A673 (cell line): ENCODE measurements at regions not wholly inside any gene's neighbourhood (a gene's known extent, or its start where the extent isn't known, plus 50 kb on each side); places are given as distances from the start of the nearest gene placed in this dataset.

Experiments
- BruUV-seq: library from RNA; stranded (reverse); fragments of 400-500 nt; replicated peaks from 2 replicates; lab custom pipeline; 2021; lab: Mats Ljungman, UMichigan
- CTCF ChIA-PET: fragments of 300-600 bp; sonication (Branson Sonifier 250); formaldehyde crosslinking; loops from one replicate; lab custom pipeline; 2022; ENCODE audit warnings: antibody characterized with exemption; lab: Charles Lee
- POLR2A ChIA-PET: fragments of 300-600 bp; sonication (Branson Sonifier 250); formaldehyde crosslinking; loops from one replicate; lab custom pipeline; 2022; ENCODE audit warnings: antibody characterized with exemption; ENCODE audit not compliant: low non-redundant PET; lab: Charles Lee
- DNase-seq: peaks from one replicate; pipeline ENCODE4 v3.0.0-alpha.2; 2015; ENCODE audit warnings: low spot score
- H3K27ac ChIP-seq: fragments of 200-600 bp; sonication (generic); 2 replicates; pipeline ENCODE4 v1.5.1; 2016; ENCODE audit warnings: mixed run types, low read depth, mild to moderate bottlenecking, mixed read lengths, antibody characterized with exemption, low read length; ENCODE audit not compliant: poor library complexity, severe bottlenecking
- H3K27me3 ChIP-seq: fragments of 200-600 bp; sonication (generic); replicated peaks from 2 replicates; pipeline ENCODE4 v1.6.1; 2017; ENCODE audit warnings: mixed run types, low read depth, mild to moderate bottlenecking, mixed read lengths, antibody characterized with exemption, low read length; ENCODE audit not compliant: insufficient read depth, poor library complexity
- H3K36me3 ChIP-seq: fragments of 200-600 bp; sonication (generic); 2 replicates; pipeline ENCODE4 v1.6.1; 2016; ENCODE audit warnings: mixed run types, mild to moderate bottlenecking, mixed read lengths, antibody characterized with exemption, low read length; ENCODE audit not compliant: insufficient read depth, poor library complexity, severe bottlenecking
- H3K4me1 ChIP-seq: fragments of 200-600 bp; sonication (generic); 2 replicates; pipeline ENCODE4 v1.6.1; 2017; ENCODE audit warnings: mixed run types, mild to moderate bottlenecking, mixed read lengths, antibody characterized with exemption, low read length; ENCODE audit not compliant: insufficient read depth, poor library complexity, severe bottlenecking
- H3K4me3 ChIP-seq: fragments of 200-600 bp; sonication (generic); 2 replicates; pipeline ENCODE4 v1.5.1; 2016; ENCODE audit warnings: low read depth, mixed run types, mild to moderate bottlenecking, mixed read lengths, low read length; ENCODE audit not compliant: poor library complexity, severe bottlenecking
- H3K9me3 ChIP-seq: fragments of 200-600 bp; sonication (generic); 2 replicates; pipeline ENCODE4 v1.6.1; 2016; ENCODE audit warnings: mixed run types, low read depth, mild to moderate bottlenecking, mixed read lengths, antibody characterized with exemption, low read length; ENCODE audit not compliant: poor library complexity, severe bottlenecking
- EZH2 ChIP-seq: fragments of 200-600 bp; sonication (generic); IDR thresholded peaks from 2 replicates; pipeline ENCODE4 v1.6.1; 2017; ENCODE audit warnings: borderline replicate concordance, low read depth, mild to moderate bottlenecking, mixed read lengths, antibody characterized with exemption, low read length; ENCODE audit not compliant: poor library complexity, severe bottlenecking
- intact Hi-C: fragments of 100-400 bp; cut with micrococcal nuclease; formaldehyde crosslinking; loops from one replicate; pipeline ENCODE4 v1.10.0; 2022; ENCODE audit not compliant: unreplicated experiment
- TF ChIP-seq, protein P1 (sequence below): fragments of 300-800, 200-600 bp; sonication (generic); conservative IDR thresholded peaks from 2 replicates; pipeline ENCODE4 v1.5.1; 2017; ENCODE audit warnings: low read depth, mild to moderate bottlenecking, antibody characterized with exemption, low read length, moderate library complexity, mixed read lengths

DNA sequence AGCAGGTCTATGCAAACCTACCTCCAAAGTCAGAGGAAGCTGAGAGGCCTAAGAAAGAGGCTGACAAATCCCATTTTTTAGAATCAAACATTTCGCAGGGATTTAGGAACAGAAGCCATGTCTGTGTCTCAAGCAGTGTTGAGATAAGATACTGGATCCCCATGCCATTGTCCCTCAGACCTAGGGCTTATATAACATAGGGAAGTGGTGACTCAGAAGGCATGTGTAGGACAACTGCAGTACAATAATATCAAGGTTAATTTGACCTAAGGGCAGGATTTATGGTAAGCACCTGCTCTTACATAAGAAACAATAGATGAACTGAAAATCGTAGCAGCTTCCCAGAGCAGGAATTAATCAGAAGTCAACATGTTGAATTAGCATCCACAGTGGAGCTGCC, 459.4 kb downstream of the ANXA1 start:
- TF ChIP-seq EZH2 = no peak
- TF ChIP-seq, protein P1, sequence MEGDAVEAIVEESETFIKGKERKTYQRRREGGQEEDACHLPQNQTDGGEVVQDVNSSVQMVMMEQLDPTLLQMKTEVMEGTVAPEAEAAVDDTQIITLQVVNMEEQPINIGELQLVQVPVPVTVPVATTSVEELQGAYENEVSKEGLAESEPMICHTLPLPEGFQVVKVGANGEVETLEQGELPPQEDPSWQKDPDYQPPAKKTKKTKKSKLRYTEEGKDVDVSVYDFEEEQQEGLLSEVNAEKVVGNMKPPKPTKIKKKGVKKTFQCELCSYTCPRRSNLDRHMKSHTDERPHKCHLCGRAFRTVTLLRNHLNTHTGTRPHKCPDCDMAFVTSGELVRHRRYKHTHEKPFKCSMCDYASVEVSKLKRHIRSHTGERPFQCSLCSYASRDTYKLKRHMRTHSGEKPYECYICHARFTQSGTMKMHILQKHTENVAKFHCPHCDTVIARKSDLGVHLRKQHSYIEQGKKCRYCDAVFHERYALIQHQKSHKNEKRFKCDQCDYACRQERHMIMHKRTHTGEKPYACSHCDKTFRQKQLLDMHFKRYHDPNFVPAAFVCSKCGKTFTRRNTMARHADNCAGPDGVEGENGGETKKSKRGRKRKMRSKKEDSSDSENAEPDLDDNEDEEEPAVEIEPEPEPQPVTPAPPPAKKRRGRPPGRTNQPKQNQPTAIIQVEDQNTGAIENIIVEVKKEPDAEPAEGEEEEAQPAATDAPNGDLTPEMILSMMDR = no peak
- no TSS peak for BruUV-seq
- Histone ChIP-seq H3K27me3 (peaks cover 5% of the 10 kb centered on the region), H3K9me3 (no peaks in the 10 kb centered on the region), H3K27ac (no peak overlapping the region), H3K36me3 (no peaks in the 10 kb centered on the region), H3K4me3 (no peak overlapping the region), H3K4me1 (no peaks in the 10 kb centered on the region)
- no peak for DNase-seq
- ChIA-PET POLR2A (no interaction called here), CTCF (no interaction called here)
- intact Hi-C loops = no loop called here

DNA sequence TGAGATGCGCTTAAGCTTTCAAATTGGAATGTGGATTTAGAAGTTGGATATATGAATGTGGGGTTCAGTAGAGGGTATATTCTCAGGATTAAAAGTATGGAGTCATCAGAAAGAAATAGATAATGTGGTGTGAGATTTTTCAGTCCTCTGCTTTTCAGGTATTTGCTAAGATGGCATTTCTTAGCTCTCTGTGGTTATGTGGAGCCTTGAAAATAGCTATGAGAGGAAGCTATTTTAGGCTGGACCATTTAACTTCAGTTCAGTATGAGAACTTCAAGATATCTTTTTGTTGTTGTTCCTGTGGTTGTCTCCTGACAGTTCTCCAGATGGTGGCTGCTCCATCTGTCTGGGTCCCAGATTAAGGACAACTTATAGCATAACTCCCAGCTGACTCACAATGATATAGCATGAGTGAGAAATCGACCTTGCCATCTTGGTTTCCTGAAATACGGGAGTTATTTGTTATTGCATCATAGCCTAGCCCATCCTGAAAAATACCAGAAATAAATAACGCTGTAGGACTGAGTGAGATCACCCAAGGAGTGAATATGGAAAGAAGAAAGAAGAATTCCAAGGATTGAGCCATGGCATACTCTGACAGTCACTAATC, 461.5 kb downstream of the ANXA1 start:
- intact Hi-C loops = no loop called here
- Histone ChIP-seq H3K9me3 (no peaks in the 10 kb centered on the region), H3K27ac (no peak overlapping the region), H3K27me3 (peaks cover 4% of the 10 kb centered on the region), H3K4me1 (no peaks in the 10 kb centered on the region), H3K4me3 (no peak overlapping the region), H3K36me3 (no peaks in the 10 kb centered on the region)
- BruUV-seq = no TSS peak
- peak; percentile 3 for DNase-seq
- CTCF ChIA-PET = no interaction called here
- no peak for TF ChIP-seq EZH2
- TF ChIP-seq, protein P1 = no peak
- POLR2A ChIA-PET = no interaction called here

DNA sequence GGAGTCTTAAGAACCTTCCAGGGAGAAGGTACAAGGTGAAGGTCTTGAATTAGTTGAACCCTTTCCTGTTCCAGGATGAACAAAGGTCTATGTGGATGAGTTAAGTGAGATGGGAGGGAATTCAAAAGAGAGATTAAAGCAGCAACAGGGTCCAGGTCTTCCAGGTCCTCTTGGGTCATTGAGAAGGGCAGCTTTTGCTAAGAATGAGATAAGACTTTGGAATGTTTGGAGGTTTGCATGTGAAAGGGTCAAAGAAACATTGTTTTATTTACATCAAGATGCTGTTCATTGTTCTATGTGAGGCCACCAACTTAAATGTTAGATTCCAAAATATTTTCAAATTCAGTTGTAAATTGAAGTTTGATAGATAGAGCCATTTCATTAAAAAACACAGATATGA, 463.9 kb downstream of the ANXA1 start:
- ChIA-PET POLR2A (no interaction called here), CTCF (no interaction called here)
- Histone ChIP-seq H3K36me3 (no peaks in the 10 kb centered on the region), H3K4me1 (no peaks in the 10 kb centered on the region), H3K4me3 (no peak overlapping the region), H3K27ac (no peak overlapping the region), H3K9me3 (no peaks in the 10 kb centered on the region), H3K27me3 (no peaks in the 10 kb centered on the region)
- DNase-seq = no peak
- intact Hi-C loops = no loop called here
- BruUV-seq = no TSS peak
- no peak for TF ChIP-seq EZH2
- TF ChIP-seq, protein P1 = no peak
